Activated CD8-positive, alpha-beta memory T cell treated with anti-CD3 and anti-CD28 coated beads, Interleukin-2, amount 10 ng/mL, durations not matched to agents 7 days and 5 days (primary cell): ENCODE measurements at regions not wholly inside any gene's neighbourhood (a gene's known extent, or its start where the extent isn't known, plus 50 kb on each side); places are given as distances from the start of the nearest gene placed in this dataset.
"Not testable (repeated sequence)": the region's sequence is repeated elsewhere in the genome, so short reads cannot be mapped to it uniquely, and the experiment has no call there.

ENCODE experiments used
- ATAC-seq: fragments of 150-1000 bp; cut with Tn5 transposase; one replicate; pipeline ENCODE4 v1.10.0; 2021; ENCODE audit warnings: moderate library complexity
- CTCF ChIA-PET: fragments of 350-600 bp; sonication (Branson Sonifier 250); formaldehyde crosslinking; loops from one replicate; lab custom pipeline; 2021; ENCODE audit warnings: antibody characterized with exemption; lab: Charles Lee
- DNase-seq: peaks from one replicate; pipeline ENCODE4 v3.0.0-alpha.2; 2020
- H3K27ac Mint-ChIP-seq: one replicate; pipeline ENCODE4 v1.8.0; 2021; ENCODE audit warnings: mild to moderate bottlenecking, mixed read lengths
- H3K27me3 Mint-ChIP-seq: one replicate; pipeline ENCODE4 v1.8.0; 2021; ENCODE audit warnings: mixed read lengths
- H3K36me3 Mint-ChIP-seq: one replicate; pipeline ENCODE4 v1.8.0; 2021; ENCODE audit warnings: mild to moderate bottlenecking, mixed read lengths
- H3K4me1 Mint-ChIP-seq: one replicate; pipeline ENCODE4 v1.8.0; 2021; ENCODE audit warnings: mixed read lengths
- H3K4me3 Mint-ChIP-seq: one replicate; pipeline ENCODE4 v1.8.0; 2021; ENCODE audit warnings: mild to moderate bottlenecking, moderate library complexity, mixed read lengths
- H3K9me3 Mint-ChIP-seq: one replicate; pipeline ENCODE4 v1.8.0; 2022; ENCODE audit warnings: low read depth, mixed read lengths

DNA sequence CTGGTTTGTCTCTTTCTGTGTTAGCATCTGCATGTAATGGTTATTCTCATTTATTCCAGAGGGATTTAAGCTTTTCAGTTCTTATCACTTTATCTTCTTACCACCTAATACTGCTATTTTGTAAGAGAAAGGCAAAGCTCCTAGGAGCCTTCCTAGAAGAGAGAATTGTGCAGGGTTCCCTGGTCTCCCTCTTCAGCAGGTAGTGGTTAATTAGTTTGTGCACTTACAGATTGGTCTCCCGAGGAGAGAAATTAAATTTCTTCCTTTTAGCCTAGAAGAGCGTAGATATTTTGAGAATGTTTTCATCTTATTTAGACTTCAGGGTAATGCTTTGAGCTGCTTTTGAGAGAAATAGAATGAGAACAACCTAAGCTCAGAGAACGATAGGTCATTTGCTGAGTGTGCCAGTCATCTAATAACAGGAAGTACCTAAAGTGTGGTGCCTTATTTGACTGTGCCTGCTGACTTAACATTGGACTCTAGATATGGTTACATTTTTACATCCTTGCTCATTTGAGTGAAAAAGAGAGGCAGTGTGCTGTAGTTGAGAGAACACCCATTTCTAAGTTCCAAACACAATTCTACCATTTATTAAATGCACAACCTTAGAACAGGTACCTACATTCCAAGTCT is 651.4 kb downstream of the STK39 start:
- no peaks in the 10 kb centered on the region for H3K27me3 Mint-ChIP-seq
- no peak overlapping the region for H3K27ac Mint-ChIP-seq
- DNase-seq: no peak
- H3K36me3 Mint-ChIP-seq: no peaks in the 10 kb centered on the region
- H3K9me3 Mint-ChIP-seq: no peaks in the 10 kb centered on the region
- H3K4me3 Mint-ChIP-seq: no peak overlapping the region
- H3K4me1 Mint-ChIP-seq: no peaks in the 10 kb centered on the region
- no peak for ATAC-seq
- CTCF ChIA-PET: no interaction called here

- Mint-ChIP-seq H3K4me3 (no peak overlapping the region), H3K36me3 (no peaks in the 10 kb centered on the region), H3K27ac (no peak overlapping the region), H3K4me1 (no peaks in the 10 kb centered on the region), H3K27me3 (no peaks in the 10 kb centered on the region), H3K9me3 (no peaks in the 10 kb centered on the region)
- no peak for DNase-seq
- CTCF ChIA-PET: no interaction called here
- no peak for ATAC-seq
These were observed 652.4 kb downstream of the STK39 start for GRCh38 chr2:167595021-167595420.

- Mint-ChIP-seq H3K27ac (no peak overlapping the region), H3K4me3 (no peak overlapping the region), H3K9me3 (peaks cover 2% of the 10 kb centered on the region), H3K27me3 (no peaks in the 10 kb centered on the region), H3K4me1 (no peaks in the 10 kb centered on the region), H3K36me3 (no peaks in the 10 kb centered on the region)
- DNase-seq: no peak
- CTCF ChIA-PET: no interaction called here
- ATAC-seq: no peak
These were observed 655.0 kb downstream of the STK39 start for GRCh38 chr2:167592441-167592840.

GRCh38 chr2:167582619-167583018 is 664.8 kb downstream of the STK39 start:
- H3K9me3 Mint-ChIP-seq: no peaks in the 10 kb centered on the region
- ATAC-seq (no peak), DNase-seq (no peak)
- no peaks in the 10 kb centered on the region for H3K4me1 Mint-ChIP-seq
- CTCF ChIA-PET: interaction anchor here (0.9 kb wide), 1 partner anchor 40 kb away, joined by 3 read pairs; no protein-coding TSS in a partner anchor
- H3K27ac Mint-ChIP-seq: no peak overlapping the region
- H3K4me3 Mint-ChIP-seq: no peak overlapping the region
- no peaks in the 10 kb centered on the region for H3K36me3 Mint-ChIP-seq
- no peaks in the 10 kb centered on the region for H3K27me3 Mint-ChIP-seq

- H3K27me3 Mint-ChIP-seq: no peaks in the 10 kb centered on the region
- no peak overlapping the region for H3K4me3 Mint-ChIP-seq
- DNase-seq (no peak), ATAC-seq (no peak)
- H3K4me1 Mint-ChIP-seq: no peaks in the 10 kb centered on the region
- H3K27ac Mint-ChIP-seq: no peak overlapping the region
- H3K9me3 Mint-ChIP-seq: no peaks in the 10 kb centered on the region
- CTCF ChIA-PET: no interaction called here
- H3K36me3 Mint-ChIP-seq: no peaks in the 10 kb centered on the region
These were observed 665.3 kb downstream of the STK39 start for GRCh38 chr2:167581961-167582574.

DNA sequence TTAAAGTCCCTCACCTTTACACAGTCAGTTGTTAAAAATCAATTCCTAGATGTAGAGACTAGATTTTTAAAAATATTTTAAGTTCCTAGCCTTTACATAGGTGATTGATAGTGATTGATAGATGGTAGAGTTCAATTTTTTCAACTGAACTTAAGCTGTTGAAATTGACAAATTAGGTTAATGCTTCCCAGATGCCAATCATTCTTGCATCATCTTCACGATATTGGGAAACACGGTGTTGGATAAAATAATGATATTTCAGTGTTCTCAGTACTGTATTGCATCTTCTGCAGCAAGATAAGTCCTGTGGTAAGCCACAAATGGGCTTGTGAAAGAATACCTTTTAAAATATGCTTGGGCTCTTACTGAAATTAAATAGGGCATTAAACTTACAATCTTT is 667.6 kb downstream of the STK39 start:
- Mint-ChIP-seq H3K9me3 (no peaks in the 10 kb centered on the region), H3K4me3 (no peak overlapping the region), H3K36me3 (no peaks in the 10 kb centered on the region)

DNA sequence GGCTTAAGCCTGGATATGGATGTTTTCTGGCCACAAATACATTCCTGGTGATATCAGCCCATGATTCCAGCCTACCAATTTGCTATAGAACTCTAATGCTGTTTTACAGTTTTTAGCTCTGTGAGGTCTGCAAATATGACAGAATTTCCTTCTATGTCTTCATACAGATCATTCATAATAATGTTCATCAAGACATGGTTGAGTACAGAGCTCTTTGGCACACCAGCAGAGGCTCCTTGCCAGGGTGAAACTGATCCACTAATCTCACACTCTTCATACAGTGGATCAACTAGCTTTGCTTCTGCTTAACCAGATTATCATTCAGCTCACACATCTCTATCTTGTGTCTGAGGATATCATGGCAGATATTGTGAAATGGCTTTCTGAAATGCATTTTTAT is 672.1 kb downstream of the STK39 start:
- Mint-ChIP-seq H3K4me1 (no peaks in the 10 kb centered on the region), H3K36me3 (no peaks in the 10 kb centered on the region), H3K27me3 (no peaks in the 10 kb centered on the region), H3K4me3 (no peak overlapping the region), H3K9me3 (no peaks in the 10 kb centered on the region), H3K27ac (no peak overlapping the region)
- DNase-seq: no peak
- CTCF ChIA-PET: no interaction called here
- ATAC-seq: no peak

More for the DNA sequence above, 667.6 kb downstream of the STK39 start:
- Mint-ChIP-seq H3K4me1 (no peaks in the 10 kb centered on the region), H3K27ac (no peak overlapping the region), H3K27me3 (no peaks in the 10 kb centered on the region)
- no peak for ATAC-seq
- no peak for DNase-seq
- CTCF ChIA-PET: no interaction called here

DNA sequence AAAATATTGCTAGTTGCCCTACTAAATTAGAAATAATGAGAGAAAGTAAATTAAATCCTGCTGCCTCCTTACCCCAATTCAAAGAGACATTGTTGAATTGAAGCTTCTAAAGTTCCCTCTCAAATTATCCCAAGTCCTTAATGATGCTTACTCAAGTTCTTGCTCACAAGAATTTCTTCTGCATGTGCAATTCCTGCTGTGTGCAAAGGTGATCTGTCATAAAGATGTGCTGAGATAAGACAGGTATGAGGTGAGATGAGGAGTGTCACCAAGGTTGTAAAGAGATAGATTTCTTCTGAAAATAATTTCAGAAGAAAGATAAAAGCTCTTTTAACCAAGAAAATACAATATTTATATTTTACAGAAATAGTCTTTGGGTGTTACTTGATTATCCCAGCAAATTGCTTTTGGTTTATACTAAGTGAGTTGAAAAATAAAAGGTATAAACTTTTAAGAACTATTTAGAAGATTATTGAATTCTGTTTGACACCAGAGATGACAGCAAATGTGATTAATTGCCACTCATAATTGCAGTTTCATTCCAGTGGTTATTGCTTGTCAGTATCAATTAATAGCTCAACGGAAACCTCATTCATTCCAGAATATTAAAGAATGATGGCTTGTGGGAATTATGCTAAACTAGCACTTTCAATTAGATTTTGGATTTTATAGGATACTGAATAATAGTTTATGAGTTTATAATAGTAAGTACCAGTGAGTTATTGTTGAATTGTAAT is 674.3 kb downstream of the STK39 start:
- H3K9me3 Mint-ChIP-seq: no peaks in the 10 kb centered on the region
- H3K4me3 Mint-ChIP-seq: no peak overlapping the region
- H3K36me3 Mint-ChIP-seq: no peaks in the 10 kb centered on the region
- CTCF ChIA-PET: no interaction called here
- H3K27me3 Mint-ChIP-seq: no peaks in the 10 kb centered on the region
- H3K27ac Mint-ChIP-seq: no peak overlapping the region
- DNase-seq: no peak
- no peaks in the 10 kb centered on the region for H3K4me1 Mint-ChIP-seq
- ATAC-seq: no peak

GRCh38 chr2:167570370-167570769 is 677.0 kb downstream of the STK39 start:
- Mint-ChIP-seq H3K27me3 (no peaks in the 10 kb centered on the region), H3K4me1 (no peaks in the 10 kb centered on the region), H3K36me3 (no peaks in the 10 kb centered on the region), H3K4me3 (no peak overlapping the region), H3K9me3 (no peaks in the 10 kb centered on the region), H3K27ac (no peak overlapping the region)
- DNase-seq: no peak
- ATAC-seq: no peak
- CTCF ChIA-PET: no interaction called here

GRCh38 chr2:167563885-167564619 is 675.8 kb downstream of the XIRP2 start:
- CTCF ChIA-PET, H3K27ac Mint-ChIP-seq, H3K9me3 Mint-ChIP-seq, H3K4me1 Mint-ChIP-seq, H3K36me3 Mint-ChIP-seq, H3K4me3 Mint-ChIP-seq, ATAC-seq, H3K27me3 Mint-ChIP-seq, DNase-seq: not testable (repeated sequence)

DNA sequence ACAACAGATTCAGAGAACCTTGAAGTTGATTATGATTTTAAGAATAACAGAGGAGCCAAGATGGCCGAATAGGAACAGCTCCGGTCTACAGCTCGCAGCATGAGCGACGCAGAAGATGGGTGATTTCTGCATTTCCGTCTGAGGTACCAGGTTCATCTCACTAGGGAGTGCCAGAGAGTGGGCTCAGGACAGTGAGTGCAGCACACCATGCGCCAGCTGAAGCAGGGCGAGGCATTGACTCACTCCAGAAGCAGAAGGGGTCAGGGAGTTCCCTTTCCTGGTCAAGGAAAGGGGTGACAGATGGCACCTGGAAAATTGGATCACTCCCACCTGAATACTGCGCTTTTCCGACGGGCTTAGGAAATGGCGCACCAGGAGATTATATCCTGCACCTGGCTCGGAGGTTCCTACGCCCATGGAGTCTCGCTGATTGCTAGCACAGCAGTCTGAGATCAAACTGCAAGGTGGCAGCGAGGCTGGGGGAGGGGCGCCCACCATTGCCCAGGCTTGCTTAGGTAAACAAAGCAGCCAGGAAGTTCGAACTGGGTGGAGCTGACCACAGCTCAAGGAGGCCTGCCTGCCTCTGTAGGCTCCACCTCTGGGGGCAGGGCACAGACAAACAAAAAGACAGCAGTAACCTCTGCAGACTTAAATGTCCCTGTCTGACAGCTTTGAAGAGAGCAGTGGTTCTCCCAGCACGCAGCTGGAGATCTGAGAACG is 670.2 kb downstream of the XIRP2 start:
- H3K9me3 Mint-ChIP-seq, H3K27ac Mint-ChIP-seq, H3K27me3 Mint-ChIP-seq, ATAC-seq, DNase-seq, H3K4me3 Mint-ChIP-seq, H3K36me3 Mint-ChIP-seq, CTCF ChIA-PET, H3K4me1 Mint-ChIP-seq: not testable (repeated sequence)

DNA sequence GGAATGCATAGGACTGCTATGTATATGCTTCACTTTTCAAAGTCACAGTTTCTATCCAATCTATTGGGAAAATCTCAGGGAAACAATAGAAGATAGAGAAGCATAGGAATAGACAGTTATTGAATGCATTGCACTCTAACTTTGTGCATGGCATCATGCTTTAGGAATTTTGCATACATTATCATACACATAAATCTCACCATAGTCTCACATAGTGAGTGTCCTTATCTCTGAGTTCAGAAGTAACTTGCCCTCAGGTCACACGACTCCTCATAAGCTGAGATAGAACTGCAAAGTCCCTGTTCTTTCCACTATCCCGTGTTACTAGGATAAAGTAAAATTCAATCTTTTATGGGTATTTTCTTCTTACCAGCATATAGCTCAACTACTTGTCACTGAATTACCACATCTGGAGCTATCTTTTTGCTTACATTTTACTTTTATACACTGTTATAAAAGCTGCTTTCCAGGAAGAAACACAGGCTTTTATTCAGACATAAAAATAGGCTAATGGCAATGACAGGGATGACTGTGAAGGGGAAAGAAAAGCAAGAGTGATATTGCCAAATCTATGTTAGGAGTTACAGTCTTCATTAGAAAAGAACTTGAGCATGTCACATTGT is 666.9 kb downstream of the XIRP2 start:
- CTCF ChIA-PET: no interaction called here
- ATAC-seq (no peak), DNase-seq (no peak)
- Mint-ChIP-seq H3K36me3 (no peaks in the 10 kb centered on the region), H3K4me3 (no peak overlapping the region), H3K9me3 (no peaks in the 10 kb centered on the region), H3K4me1 (no peaks in the 10 kb centered on the region), H3K27ac (no peak overlapping the region), H3K27me3 (no peaks in the 10 kb centered on the region)

DNA sequence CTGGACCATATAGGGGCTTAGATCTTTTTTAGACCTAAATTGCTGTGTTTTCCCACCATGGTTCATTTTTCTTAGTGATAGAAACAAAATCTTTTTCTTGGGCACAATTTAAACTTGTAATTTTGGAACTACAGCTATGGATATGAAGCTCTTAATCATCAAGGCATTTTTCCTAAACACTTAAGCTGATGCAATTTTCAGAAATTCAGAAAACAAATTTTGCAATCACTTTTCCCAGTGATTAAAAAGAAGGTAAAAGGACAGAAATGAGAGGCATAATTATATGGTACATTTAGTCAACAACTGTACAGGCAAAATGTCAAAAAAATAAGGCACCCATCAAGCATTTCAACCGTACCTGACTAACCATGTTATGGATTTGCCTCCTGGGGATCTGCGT is 665.4 kb downstream of the XIRP2 start:
- CTCF ChIA-PET: no interaction called here
- Mint-ChIP-seq H3K36me3 (no peaks in the 10 kb centered on the region), H3K4me1 (no peaks in the 10 kb centered on the region), H3K4me3 (no peak overlapping the region), H3K27ac (no peak overlapping the region), H3K27me3 (no peaks in the 10 kb centered on the region), H3K9me3 (no peaks in the 10 kb centered on the region)
- ATAC-seq (no peak), DNase-seq (no peak)
